HepG2 (cell line): ENCODE measurements at regions not wholly inside any gene's neighbourhood (a gene's known extent, or its start where the extent isn't known, plus 50 kb on each side); places are given as distances from the start of the nearest gene placed in this dataset.

Source experiments
- CREB1 ChIP-seq, 2 experiments: fragments of 450-650 bp in 1 of 2; IDR thresholded peaks; 2 replicates each; pipeline ENCODE4 v1.6.1; 2016 to 2017; ENCODE audit warnings: control low read depth in 1 of 2, mild to moderate bottlenecking in 1 of 2, missing compliant biosample characterization in 1 of 2, missing genetic modification characterization in 1 of 2
- EP300 ChIP-seq, 3 experiments: sonication (generic) in 1 of 3; formaldehyde crosslinking in 1 of 3; IDR thresholded peaks; 2 replicates each; pipeline versions ENCODE4 v1.5.1 to v1.6.1; 2011 to 2020; ENCODE audit warnings: low read depth in 2 of 3, low read length in 2 of 3, borderline replicate concordance in 1 of 3, improper control_type of control experiment in 1 of 3, mild to moderate bottlenecking in 1 of 3, missing genetic modification reagents in 1 of 3, moderate library complexity in 1 of 3
- FOXP1 ChIP-seq, 2 experiments: fragments of 450-650 bp in 1 of 2; IDR thresholded peaks; 2 replicates each; pipeline ENCODE4 v1.6.1; 2017 to 2018; ENCODE audit warnings: antibody characterized with exemption in 1 of 2
- NFATC3 ChIP-seq: sonication (generic); formaldehyde crosslinking; IDR thresholded peaks from 2 replicates; pipeline ENCODE4 v1.5.1; 2020; ENCODE audit warnings: mild to moderate bottlenecking, missing genetic modification reagents
- POLR2AphosphoS5 ChIP-seq: IDR thresholded peaks from 2 replicates; pipeline ENCODE4 v1.6.1; 2012; ENCODE audit warnings: low read depth, low read length
- RAD21 ChIP-seq: fragments of 450-650 bp; formaldehyde crosslinking; IDR thresholded peaks from 2 replicates; pipeline ENCODE4 v1.5.0; 2020; ENCODE audit warnings: mild to moderate bottlenecking
- SIN3A ChIP-seq: IDR thresholded peaks from 2 replicates; pipeline ENCODE4 v1.6.1; 2011; ENCODE audit warnings: low read depth, mild to moderate bottlenecking, control low read depth, low read length, borderline replicate concordance
- SRF ChIP-seq: IDR thresholded peaks from 2 replicates; pipeline ENCODE4 v1.6.1; 2011; ENCODE audit warnings: mild to moderate bottlenecking, low read depth, low read length, moderate library complexity
- XRCC5 ChIP-seq: fragments of 200-400 bp; formaldehyde crosslinking; optimal IDR thresholded peaks from 2 replicates; pipeline ENCODE3; 2017; ENCODE audit warnings: mild to moderate bottlenecking, low read length
- TF ChIP-seq, protein P1 (sequence below): sonication (generic); formaldehyde crosslinking; IDR thresholded peaks from 2 replicates; pipeline ENCODE4 v1.5.0; 2020; ENCODE audit warnings: mild to moderate bottlenecking, missing genetic modification reagents, moderate library complexity
- TF ChIP-seq, protein P2 (sequence below): sonication (generic); formaldehyde crosslinking; IDR thresholded peaks from 2 replicates; pipeline ENCODE4 v1.5.1; 2020; ENCODE audit warnings: mild to moderate bottlenecking, missing genetic modification reagents, moderate library complexity
- TF ChIP-seq, protein P3 (sequence below): IDR thresholded peaks from 2 replicates; pipeline ENCODE4 v1.6.1; 2012; ENCODE audit warnings: inconsistent platforms
- TF ChIP-seq, protein P4 (sequence below): sonication (generic); formaldehyde crosslinking; IDR thresholded peaks from 2 replicates; pipeline ENCODE4 v1.4.0; 2020; ENCODE audit warnings: missing genetic modification reagents

DNA sequence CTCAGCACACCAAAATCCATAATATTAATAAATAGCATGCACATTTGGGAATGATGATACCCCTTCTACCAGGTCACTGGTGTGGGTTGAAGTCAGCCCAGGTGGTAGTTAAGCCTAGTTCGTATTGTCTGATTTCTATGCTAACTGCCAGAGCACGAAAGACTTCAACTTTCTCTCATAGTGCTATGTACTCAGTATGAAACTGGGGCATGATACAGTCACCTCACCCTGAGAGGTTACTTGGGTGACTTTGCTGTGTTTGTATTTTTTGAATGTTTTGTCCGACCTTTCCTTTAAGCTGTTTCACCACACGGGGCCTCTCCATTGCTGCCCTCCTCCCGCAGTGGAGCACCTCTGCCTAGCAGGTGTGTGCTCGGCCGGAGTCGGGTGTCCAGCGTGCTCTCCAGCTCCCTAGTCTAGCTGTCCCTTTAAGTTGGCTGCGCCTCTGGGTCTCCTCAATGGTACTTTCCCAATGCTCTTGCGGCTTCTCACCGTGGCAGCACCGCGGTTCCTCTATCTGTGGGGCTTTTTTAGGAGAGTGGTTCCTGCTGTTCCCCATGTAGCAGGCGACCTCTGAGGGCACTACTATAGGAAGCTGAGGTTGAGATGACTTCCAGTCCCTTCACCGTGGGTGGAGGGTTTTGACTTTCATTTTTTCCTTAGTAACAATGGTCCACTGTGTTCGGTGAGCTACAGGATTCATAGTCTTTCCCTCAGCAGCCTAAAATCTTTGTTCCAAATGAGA, 524.0 kb upstream of the PFKP start:
- TF ChIP-seq, protein P1, sequence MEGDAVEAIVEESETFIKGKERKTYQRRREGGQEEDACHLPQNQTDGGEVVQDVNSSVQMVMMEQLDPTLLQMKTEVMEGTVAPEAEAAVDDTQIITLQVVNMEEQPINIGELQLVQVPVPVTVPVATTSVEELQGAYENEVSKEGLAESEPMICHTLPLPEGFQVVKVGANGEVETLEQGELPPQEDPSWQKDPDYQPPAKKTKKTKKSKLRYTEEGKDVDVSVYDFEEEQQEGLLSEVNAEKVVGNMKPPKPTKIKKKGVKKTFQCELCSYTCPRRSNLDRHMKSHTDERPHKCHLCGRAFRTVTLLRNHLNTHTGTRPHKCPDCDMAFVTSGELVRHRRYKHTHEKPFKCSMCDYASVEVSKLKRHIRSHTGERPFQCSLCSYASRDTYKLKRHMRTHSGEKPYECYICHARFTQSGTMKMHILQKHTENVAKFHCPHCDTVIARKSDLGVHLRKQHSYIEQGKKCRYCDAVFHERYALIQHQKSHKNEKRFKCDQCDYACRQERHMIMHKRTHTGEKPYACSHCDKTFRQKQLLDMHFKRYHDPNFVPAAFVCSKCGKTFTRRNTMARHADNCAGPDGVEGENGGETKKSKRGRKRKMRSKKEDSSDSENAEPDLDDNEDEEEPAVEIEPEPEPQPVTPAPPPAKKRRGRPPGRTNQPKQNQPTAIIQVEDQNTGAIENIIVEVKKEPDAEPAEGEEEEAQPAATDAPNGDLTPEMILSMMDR: no peak
- no peak for TF ChIP-seq FOXP1 (IDR thresholded peaks at IDR 0.05)
- no peak for TF ChIP-seq FOXP1 (CRISPR knock-in tag; IDR thresholded peaks at IDR 0.05)
- TF ChIP-seq EP300 (IDR thresholded peaks at IDR 0.05; ENCODE audit: low read depth in 2 of 2, low read length in 2 of 2): no peak
- TF ChIP-seq EP300 (CRISPR knock-in tag; IDR thresholded peaks at IDR 0.05; ENCODE audit: borderline replicate concordance): no peak
- TF ChIP-seq, protein P2, sequence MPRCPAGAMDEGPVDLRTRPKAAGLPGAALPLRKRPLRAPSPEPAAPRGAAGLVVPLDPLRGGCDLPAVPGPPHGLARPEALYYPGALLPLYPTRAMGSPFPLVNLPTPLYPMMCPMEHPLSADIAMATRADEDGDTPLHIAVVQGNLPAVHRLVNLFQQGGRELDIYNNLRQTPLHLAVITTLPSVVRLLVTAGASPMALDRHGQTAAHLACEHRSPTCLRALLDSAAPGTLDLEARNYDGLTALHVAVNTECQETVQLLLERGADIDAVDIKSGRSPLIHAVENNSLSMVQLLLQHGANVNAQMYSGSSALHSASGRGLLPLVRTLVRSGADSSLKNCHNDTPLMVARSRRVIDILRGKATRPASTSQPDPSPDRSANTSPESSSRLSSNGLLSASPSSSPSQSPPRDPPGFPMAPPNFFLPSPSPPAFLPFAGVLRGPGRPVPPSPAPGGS: no peak
- TF ChIP-seq XRCC5: no peak
- TF ChIP-seq, protein P3, sequence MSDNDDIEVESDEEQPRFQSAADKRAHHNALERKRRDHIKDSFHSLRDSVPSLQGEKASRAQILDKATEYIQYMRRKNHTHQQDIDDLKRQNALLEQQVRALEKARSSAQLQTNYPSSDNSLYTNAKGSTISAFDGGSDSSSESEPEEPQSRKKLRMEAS: no peak
- no peak for TF ChIP-seq POLR2AphosphoS5
- TF ChIP-seq NFATC3 (CRISPR knock-in tag): no peak
- no peak for TF ChIP-seq RAD21
- no peak for TF ChIP-seq SRF
- TF ChIP-seq, protein P4, sequence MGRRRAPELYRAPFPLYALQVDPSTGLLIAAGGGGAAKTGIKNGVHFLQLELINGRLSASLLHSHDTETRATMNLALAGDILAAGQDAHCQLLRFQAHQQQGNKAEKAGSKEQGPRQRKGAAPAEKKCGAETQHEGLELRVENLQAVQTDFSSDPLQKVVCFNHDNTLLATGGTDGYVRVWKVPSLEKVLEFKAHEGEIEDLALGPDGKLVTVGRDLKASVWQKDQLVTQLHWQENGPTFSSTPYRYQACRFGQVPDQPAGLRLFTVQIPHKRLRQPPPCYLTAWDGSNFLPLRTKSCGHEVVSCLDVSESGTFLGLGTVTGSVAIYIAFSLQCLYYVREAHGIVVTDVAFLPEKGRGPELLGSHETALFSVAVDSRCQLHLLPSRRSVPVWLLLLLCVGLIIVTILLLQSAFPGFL (CRISPR knock-in tag): no peak
- no peak for TF ChIP-seq CREB1 (IDR thresholded peaks at IDR 0.05)
- TF ChIP-seq CREB1 (CRISPR knock-in tag; IDR thresholded peaks at IDR 0.05): no peak
- TF ChIP-seq SIN3A: no peak
